ENCODE measurements at regions not wholly inside any gene's neighbourhood (a gene's known extent, or its start where the extent isn't known, plus 50 kb on each side); places are given as distances from the start of the nearest gene placed in this dataset.

DNA sequence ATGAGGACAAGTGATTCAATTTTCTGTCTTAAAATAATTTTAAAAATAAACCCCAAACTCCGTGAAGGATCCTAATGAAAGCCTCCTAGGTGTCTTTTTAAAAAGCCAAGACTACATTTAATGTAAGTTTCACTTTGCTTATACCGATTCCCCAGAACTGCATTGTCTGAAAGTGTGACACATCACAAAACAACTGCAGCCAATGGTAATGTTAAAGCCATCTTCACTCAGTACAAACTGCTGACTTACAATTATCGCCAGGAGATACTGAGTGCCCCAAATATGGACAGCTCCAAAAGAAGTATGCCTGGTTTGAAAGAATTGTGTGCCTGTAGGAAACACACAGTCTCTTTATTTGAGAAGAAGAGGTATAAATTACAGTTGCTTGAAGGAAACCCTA is 73.7 kb upstream of the SPANXB1 start (continued):
- TF ChIP-seq, protein P1, sequence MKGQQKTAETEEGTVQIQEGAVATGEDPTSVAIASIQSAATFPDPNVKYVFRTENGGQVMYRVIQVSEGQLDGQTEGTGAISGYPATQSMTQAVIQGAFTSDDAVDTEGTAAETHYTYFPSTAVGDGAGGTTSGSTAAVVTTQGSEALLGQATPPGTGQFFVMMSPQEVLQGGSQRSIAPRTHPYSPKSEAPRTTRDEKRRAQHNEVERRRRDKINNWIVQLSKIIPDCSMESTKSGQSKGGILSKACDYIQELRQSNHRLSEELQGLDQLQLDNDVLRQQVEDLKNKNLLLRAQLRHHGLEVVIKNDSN (IDR thresholded peaks at IDR 0.05; ENCODE audit: borderline replicate concordance, low read depth): no peak

GRCh38 chrX:140933016-140933415 is 69.4 kb upstream of the SPANXB1 start:
- Histone ChIP-seq H3K4me1 (ENCODE audit: control insufficient read depth in 1 of 2, insufficient read depth in 2 of 2, low read depth in 1 of 2, low read length in 1 of 2) (no peaks in the 10 kb centered on the region), H3K9me3 (no peaks in the 10 kb centered on the region), H3K27ac (ENCODE audit: low read depth in 2 of 2, low read length in 1 of 2) (no peak overlapping the region), H2AFZ (ENCODE audit: low read depth) (no peak overlapping the region), H4K20me1 (ENCODE audit: insufficient read depth) (no peaks in the 10 kb centered on the region), H3K9ac (no peak overlapping the region), H3K4me2 (no peak overlapping the region), H3K36me3 (replicated peaks in 1 of 2; ENCODE audit: control insufficient read depth in 1 of 2, insufficient read depth in 2 of 2, low read length in 1 of 2) (no peaks in the 10 kb centered on the region), H3K27me3 (ENCODE audit: insufficient read depth) (peaks cover 22% of the 10 kb centered on the region; the same call in 1 of the 2 replicates), H3K4me3 (ENCODE audit: low read depth in 2 of 2, low read length in 1 of 2) (no peak overlapping the region), H3K9me2 (no peaks in the 10 kb centered on the region), H3K79me2 (ENCODE audit: insufficient read depth) (no peaks in the 10 kb centered on the region), H3F3A (replicated peaks; ENCODE audit: insufficient read depth) (no peaks in the 10 kb centered on the region)
- no peak for TF ChIP-seq RFX5 (IDR thresholded peaks at IDR 0.05; ENCODE audit: low read length)
- TF ChIP-seq NFIC (IDR thresholded peaks at IDR 0.05; ENCODE audit: borderline replicate concordance): no peak
- TF ChIP-seq, protein P2, sequence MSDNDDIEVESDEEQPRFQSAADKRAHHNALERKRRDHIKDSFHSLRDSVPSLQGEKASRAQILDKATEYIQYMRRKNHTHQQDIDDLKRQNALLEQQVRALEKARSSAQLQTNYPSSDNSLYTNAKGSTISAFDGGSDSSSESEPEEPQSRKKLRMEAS (IDR thresholded peaks at IDR 0.05; ENCODE audit: low read depth): no peak
- no peak for TF ChIP-seq MXI1 (IDR thresholded peaks at IDR 0.05; ENCODE audit: low read depth, low read length)
- no peak for TF ChIP-seq CTCF (IDR thresholded peaks at IDR 0.05)
- TF ChIP-seq ZBTB33 (IDR thresholded peaks at IDR 0.05; ENCODE audit: borderline replicate concordance, low read depth): no peak
- TF ChIP-seq, protein P1 (IDR thresholded peaks at IDR 0.05; ENCODE audit: borderline replicate concordance, low read depth): no peak
- TF ChIP-seq EP300 (IDR thresholded peaks at IDR 0.05; ENCODE audit: borderline replicate concordance in 1 of 2, low read depth in 1 of 2, low read length in 1 of 2): no peak
- no peak for TF ChIP-seq ELF1 (IDR thresholded peaks at IDR 0.05)
- no peak for TF ChIP-seq JUND (IDR thresholded peaks at IDR 0.05)
- TF ChIP-seq EZH2phosphoT487 (IDR thresholded peaks at IDR 0.05; ENCODE audit: borderline replicate concordance, low read depth): no peak
- TF ChIP-seq RCOR1 (IDR thresholded peaks at IDR 0.05; ENCODE audit: low read length): no peak
- no peak for TF ChIP-seq MEF2A (IDR thresholded peaks at IDR 0.05; ENCODE audit: borderline replicate concordance, low read depth)
- TF ChIP-seq FOXM1 (IDR thresholded peaks at IDR 0.05; ENCODE audit: low read depth): no peak
- no peak for TF ChIP-seq CHD2 (IDR thresholded peaks at IDR 0.05; ENCODE audit: low read length, partially characterized antibody)
- ChIA-PET POLR2A (no interaction called here), CTCF (interaction anchor here (0.8 kb wide), 1 partner anchor 16 kb away, joined by 3 read pairs; no protein-coding TSS in a partner anchor)
- no peak for DNase-seq
- WGBS (ENCODE audit: low lambda C conversion rate): 5% methylated on average over 3 of the region's 3 CpGs
